ENCODE measurements at regions not wholly inside any gene's neighbourhood (a gene's known extent, or its start where the extent isn't known, plus 50 kb on each side); places are given as distances from the start of the nearest gene placed in this dataset.

- Histone ChIP-seq H3K4me1 (ENCODE audit: insufficient read depth) (no peaks in the 10 kb centered on the region), H3K36me3 (ENCODE audit: insufficient read depth) (no peaks in the 10 kb centered on the region), H3K27ac (ENCODE audit: low read depth) (no peak overlapping the region), H3K4me3 (ENCODE audit: low read depth, low read length) (no peak overlapping the region)
- DNase-seq (ENCODE audit: extremely low spot score), result no peak
- WGBS, result 77% methylated on average over 3 of the region's 3 CpGs
Measured at GRCh38 chr5:142500227-142500905, 175.5 kb upstream of the SPRY4 start.

GRCh38 chr5:142499591-142500226, 174.9 kb upstream of the SPRY4 start:
- Histone ChIP-seq H3K36me3 (ENCODE audit: insufficient read depth) (no peaks in the 10 kb centered on the region), H3K4me1 (ENCODE audit: insufficient read depth) (no peaks in the 10 kb centered on the region), H3K4me3 (ENCODE audit: low read depth, low read length) (no peak overlapping the region), H3K27ac (ENCODE audit: low read depth) (no peak overlapping the region)
- DNase-seq (ENCODE audit: extremely low spot score), result no peak
- WGBS, result 78% methylated on average over 6 of the region's 6 CpGs

- Histone ChIP-seq H3K36me3 (ENCODE audit: insufficient read depth) (no peaks in the 10 kb centered on the region), H3K4me3 (ENCODE audit: low read depth, low read length) (no peak overlapping the region), H3K4me1 (ENCODE audit: insufficient read depth) (no peaks in the 10 kb centered on the region), H3K27ac (ENCODE audit: low read depth) (no peak overlapping the region)
- DNase-seq (ENCODE audit: extremely low spot score), result no peak
- 96% methylated on average over 3 of the region's 3 CpGs for WGBS
Measured at GRCh38 chr5:142498298-142498697, 173.5 kb upstream of the SPRY4 start.

- DNase-seq (ENCODE audit: extremely low spot score), result no peak
- 57% methylated on average over 2 of the region's 2 CpGs for WGBS
- H3K27ac ChIP-seq (ENCODE audit: low read depth), result no peak overlapping the region
- H3K36me3 ChIP-seq (ENCODE audit: insufficient read depth), result no peaks in the 10 kb centered on the region
- H3K4me3 ChIP-seq (ENCODE audit: low read depth, low read length), result no peak overlapping the region
- H3K4me1 ChIP-seq (ENCODE audit: insufficient read depth), result no peaks in the 10 kb centered on the region
Measured at GRCh38 chr5:142495531-142495930, 170.7 kb upstream of the SPRY4 start.

GRCh38 chr5:142493875-142494518, 169.2 kb upstream of the SPRY4 start:
- H3K27ac ChIP-seq (ENCODE audit: low read depth), result no peak overlapping the region
- H3K4me1 ChIP-seq (ENCODE audit: insufficient read depth), result no peaks in the 10 kb centered on the region
- 93% methylated on average over 9 of the region's 9 CpGs for WGBS
- H3K4me3 ChIP-seq (ENCODE audit: low read depth, low read length), result no peak overlapping the region
- DNase-seq (ENCODE audit: extremely low spot score), result no peak
- H3K36me3 ChIP-seq (ENCODE audit: insufficient read depth), result no peaks in the 10 kb centered on the region

GRCh38 chr5:142492781-142493281, 168.0 kb upstream of the SPRY4 start:
- H3K4me3 ChIP-seq (ENCODE audit: low read depth, low read length), result no peak overlapping the region
- WGBS, result 36% methylated on average over 6 of the region's 6 CpGs
- H3K4me1 ChIP-seq (ENCODE audit: insufficient read depth), result no peaks in the 10 kb centered on the region
- no peaks in the 10 kb centered on the region for H3K36me3 ChIP-seq (ENCODE audit: insufficient read depth)
- no peak overlapping the region for H3K27ac ChIP-seq (ENCODE audit: low read depth)
- DNase-seq (ENCODE audit: extremely low spot score), result no peak

GRCh38 chr5:142491679-142492078, 166.9 kb upstream of the SPRY4 start:
- H3K36me3 ChIP-seq (ENCODE audit: insufficient read depth), result no peaks in the 10 kb centered on the region
- DNase-seq (ENCODE audit: extremely low spot score), result no peak
- H3K27ac ChIP-seq (ENCODE audit: low read depth), result no peak overlapping the region
- 87% methylated on average over 8 of the region's 8 CpGs for WGBS
- no peaks in the 10 kb centered on the region for H3K4me1 ChIP-seq (ENCODE audit: insufficient read depth)
- no peak overlapping the region for H3K4me3 ChIP-seq (ENCODE audit: low read depth, low read length)

- H3K36me3 ChIP-seq (ENCODE audit: insufficient read depth), result no peaks in the 10 kb centered on the region
- H3K27ac ChIP-seq (ENCODE audit: low read depth), result no peak overlapping the region
- no peak overlapping the region for H3K4me3 ChIP-seq (ENCODE audit: low read depth, low read length)
- 56% methylated on average over 8 of the region's 8 CpGs for WGBS
- DNase-seq (ENCODE audit: extremely low spot score), result no peak
- no peaks in the 10 kb centered on the region for H3K4me1 ChIP-seq (ENCODE audit: insufficient read depth)
Measured at GRCh38 chr5:142491270-142491669, 166.4 kb upstream of the SPRY4 start.

- 87% methylated on average over 2 of the region's 2 CpGs for WGBS
- H3K36me3 ChIP-seq (ENCODE audit: insufficient read depth), result no peaks in the 10 kb centered on the region
- no peaks in the 10 kb centered on the region for H3K4me1 ChIP-seq (ENCODE audit: insufficient read depth)
- H3K27ac ChIP-seq (ENCODE audit: low read depth), result no peak overlapping the region
- no peak for DNase-seq (ENCODE audit: extremely low spot score)
- H3K4me3 ChIP-seq (ENCODE audit: low read depth, low read length), result no peak overlapping the region
Measured at GRCh38 chr5:142486581-142486980, 161.8 kb upstream of the SPRY4 start.

- Histone ChIP-seq H3K27ac (ENCODE audit: low read depth) (no peak overlapping the region), H3K4me1 (ENCODE audit: insufficient read depth) (no peaks in the 10 kb centered on the region), H3K36me3 (ENCODE audit: insufficient read depth) (no peaks in the 10 kb centered on the region), H3K4me3 (ENCODE audit: low read depth, low read length) (no peak overlapping the region)
- WGBS, result 94% methylated on average over 2 of the region's 2 CpGs
- no peak for DNase-seq (ENCODE audit: extremely low spot score)
Measured at GRCh38 chr5:142486020-142486419, 161.2 kb upstream of the SPRY4 start.

- Histone ChIP-seq H3K4me1 (ENCODE audit: insufficient read depth) (no peaks in the 10 kb centered on the region), H3K27ac (ENCODE audit: low read depth) (no peak overlapping the region), H3K36me3 (ENCODE audit: insufficient read depth) (no peaks in the 10 kb centered on the region), H3K4me3 (ENCODE audit: low read depth, low read length) (no peak overlapping the region)
- DNase-seq (ENCODE audit: extremely low spot score), result no peak
- 96% methylated on average over 2 of the region's 2 CpGs for WGBS
Measured at GRCh38 chr5:142484821-142485387, 160.1 kb upstream of the SPRY4 start.

- no peaks in the 10 kb centered on the region for H3K36me3 ChIP-seq (ENCODE audit: insufficient read depth)
- H3K4me1 ChIP-seq (ENCODE audit: insufficient read depth), result no peaks in the 10 kb centered on the region
- WGBS, result 88% methylated on average over 2 of the region's 2 CpGs
- no peak overlapping the region for H3K4me3 ChIP-seq (ENCODE audit: low read depth, low read length)
- no peak overlapping the region for H3K27ac ChIP-seq (ENCODE audit: low read depth)
- DNase-seq (ENCODE audit: extremely low spot score), result no peak
Measured at GRCh38 chr5:142482207-142482606, 157.4 kb upstream of the SPRY4 start.

GRCh38 chr5:142481410-142481809, 156.6 kb upstream of the SPRY4 start:
- H3K4me1 ChIP-seq (ENCODE audit: insufficient read depth), result no peaks in the 10 kb centered on the region
- no peak overlapping the region for H3K4me3 ChIP-seq (ENCODE audit: low read depth, low read length)
- WGBS, result 89% methylated on average over 3 of the region's 3 CpGs
- H3K27ac ChIP-seq (ENCODE audit: low read depth), result no peak overlapping the region
- H3K36me3 ChIP-seq (ENCODE audit: insufficient read depth), result no peaks in the 10 kb centered on the region
- no peak for DNase-seq (ENCODE audit: extremely low spot score)
